Parathyroid adenoma (tissue), 2 donors: ENCODE measurements at regions not wholly inside any gene's neighbourhood (a gene's known extent, or its start where the extent isn't known, plus 50 kb on each side); places are given as distances from the start of the nearest gene placed in this dataset.

Experiments used
- H2AFZ ChIP-seq: fragments of 300-600 bp; sonication (generic); one replicate; pipeline ENCODE4 v1.7.0; 2017; ENCODE audit warnings: antibody characterized with exemption, mild to moderate bottlenecking
- H3K27ac ChIP-seq: fragments of 300-600 bp; sonication (generic); one replicate; pipeline ENCODE4 v1.7.0; 2017
- H3K27me3 ChIP-seq: fragments of 300-600 bp; sonication (generic); one replicate; pipeline ENCODE4 v1.7.0; 2017; ENCODE audit warnings: low read length; ENCODE audit not compliant: control insufficient read depth, insufficient read depth
- H3K36me3 ChIP-seq: fragments of 300-600 bp; sonication (generic); one replicate; pipeline ENCODE4 v1.7.0; 2017; ENCODE audit warnings: low read length; ENCODE audit not compliant: control insufficient read depth, insufficient read depth
- H3K4me1 ChIP-seq: fragments of 300-600 bp; sonication (generic); one replicate; pipeline ENCODE4 v1.7.0; 2017; ENCODE audit warnings: control low read depth
- H3K4me2 ChIP-seq: fragments of 300-600 bp; sonication (generic); one replicate; pipeline ENCODE4 v1.7.0; 2017; ENCODE audit warnings: low read length
- H3K4me3 ChIP-seq: fragments of 300-600 bp; sonication (generic); one replicate; pipeline ENCODE4 v1.7.0; 2017; ENCODE audit warnings: low read depth, low read length
- H3K79me2 ChIP-seq: fragments of 300-600 bp; sonication (generic); one replicate; pipeline ENCODE4 v1.7.0; 2017; ENCODE audit warnings: control low read depth
- H3K9ac ChIP-seq: fragments of 300-600 bp; sonication (generic); one replicate; pipeline ENCODE4 v1.7.0; 2017; ENCODE audit warnings: mild to moderate bottlenecking
- H3K9me3 ChIP-seq: fragments of 300-600 bp; sonication (generic); one replicate; pipeline ENCODE4 v1.7.0; 2017; ENCODE audit warnings: low read length; ENCODE audit not compliant: control insufficient read depth
- CTCF ChIP-seq: fragments of 300-600 bp; sonication (generic); IDR thresholded peaks from one replicate; pipeline ENCODE4 v1.7.0; 2017; ENCODE audit warnings: antibody characterized with exemption, mild to moderate bottlenecking
- donor health status: primary hyperparathyroidism.

DNA sequence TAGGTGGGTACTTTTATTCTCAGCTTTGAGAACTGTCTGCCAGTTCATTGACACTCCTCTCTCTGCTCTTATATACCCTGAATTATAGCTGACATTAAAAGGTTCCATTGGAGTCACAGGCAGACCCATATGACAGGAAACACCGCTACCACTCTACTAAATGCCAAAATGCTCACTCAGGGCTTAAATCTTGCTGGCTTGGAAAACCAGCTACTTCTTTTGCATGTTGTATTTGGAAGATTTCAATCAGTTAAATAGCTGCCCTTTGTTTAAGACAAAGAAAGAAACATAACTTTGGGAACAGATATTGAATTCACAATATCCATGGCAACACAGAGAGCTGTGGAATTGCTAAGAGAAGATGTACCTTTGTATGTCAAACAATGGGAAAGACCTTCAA lies 876.5 kb downstream of the USP25 start:
- H3K79me2 ChIP-seq: no peaks in the 10 kb centered on the region
- no peaks in the 10 kb centered on the region for H3K9me3 ChIP-seq
- H3K27ac ChIP-seq: no peak overlapping the region
- no peak overlapping the region for H3K4me2 ChIP-seq
- no peak overlapping the region for H2AFZ ChIP-seq
- TF ChIP-seq CTCF: no peak
- no peaks in the 10 kb centered on the region for H3K36me3 ChIP-seq
- no peak overlapping the region for H3K4me3 ChIP-seq
- no peaks in the 10 kb centered on the region for H3K4me1 ChIP-seq
- no peak overlapping the region for H3K9ac ChIP-seq
- H3K27me3 ChIP-seq: no peaks in the 10 kb centered on the region

GRCh38 chr21:16608209-16608830 lies 878.5 kb downstream of the USP25 start:
- Histone ChIP-seq H3K27ac (no peak overlapping the region), H3K4me2 (no peak overlapping the region), H3K9me3 (no peaks in the 10 kb centered on the region), H3K79me2 (no peaks in the 10 kb centered on the region), H2AFZ (no peak overlapping the region), H3K4me3 (no peak overlapping the region), H3K36me3 (no peaks in the 10 kb centered on the region), H3K27me3 (no peaks in the 10 kb centered on the region), H3K4me1 (no peaks in the 10 kb centered on the region), H3K9ac (no peak overlapping the region)
- no peak for TF ChIP-seq CTCF

- Histone ChIP-seq H3K36me3 (no peaks in the 10 kb centered on the region), H3K27ac (no peak overlapping the region), H3K9ac (no peak overlapping the region), H3K4me2 (no peak overlapping the region), H3K27me3 (no peaks in the 10 kb centered on the region), H3K79me2 (no peaks in the 10 kb centered on the region), H3K4me3 (no peak overlapping the region), H3K9me3 (no peaks in the 10 kb centered on the region), H2AFZ (no peak overlapping the region), H3K4me1 (no peaks in the 10 kb centered on the region)
- TF ChIP-seq CTCF: no peak
These were observed 889.5 kb downstream of the USP25 start for GRCh38 chr21:16619281-16619680.

- no peaks in the 10 kb centered on the region for H3K27me3 ChIP-seq
- no peaks in the 10 kb centered on the region for H3K36me3 ChIP-seq
- no peak overlapping the region for H3K4me2 ChIP-seq
- H3K79me2 ChIP-seq: no peaks in the 10 kb centered on the region
- H3K9me3 ChIP-seq: no peaks in the 10 kb centered on the region
- no peaks in the 10 kb centered on the region for H3K4me1 ChIP-seq
- H3K27ac ChIP-seq: no peak overlapping the region
- no peak for TF ChIP-seq CTCF
- no peak overlapping the region for H3K9ac ChIP-seq
- H3K4me3 ChIP-seq: no peak overlapping the region
- no peak overlapping the region for H2AFZ ChIP-seq
These were observed 891.1 kb downstream of the USP25 start for GRCh38 chr21:16620786-16621320.

GRCh38 chr21:16624479-16625118 lies 888.2 kb upstream of the CXADR start:
- Histone ChIP-seq H3K4me3 (no peak overlapping the region), H3K9ac (no peak overlapping the region), H3K4me1 (no peaks in the 10 kb centered on the region), H3K9me3 (no peaks in the 10 kb centered on the region), H3K4me2 (no peak overlapping the region), H2AFZ (no peak overlapping the region), H3K36me3 (no peaks in the 10 kb centered on the region), H3K27me3 (no peaks in the 10 kb centered on the region), H3K27ac (no peak overlapping the region), H3K79me2 (no peaks in the 10 kb centered on the region)
- TF ChIP-seq CTCF: no peak
